HFF-Myc (cell line): ENCODE measurements at regions not wholly inside any gene's neighbourhood (a gene's known extent, or its start where the extent isn't known, plus 50 kb on each side); places are given as distances from the start of the nearest gene placed in this dataset.

ENCODE experiments used
- DNase-seq: peaks from one replicate; pipeline ENCODE4 v3.0.0-alpha.2; 2011; ENCODE audit warnings: low read depth; ENCODE audit errors: extremely low read depth
- H3K4me3 ChIP-seq: replicated peaks from 2 replicates; pipeline ENCODE4 v1.5.1; 2011; ENCODE audit warnings: low read depth, mild to moderate bottlenecking, control low read depth, low read length
- CTCF ChIP-seq: IDR thresholded peaks from 2 replicates; pipeline ENCODE4 v1.5.1; 2012; ENCODE audit warnings: mild to moderate bottlenecking, low read depth, low read length, control low read depth; ENCODE audit errors: missing control alignments

- TF ChIP-seq CTCF = no peak
These were observed 220.5 kb upstream of the TBX3 start for GRCh38 chr12:114904254-114905003.

GRCh38 chr12:114903083-114903691 is 219.2 kb upstream of the TBX3 start:
- DNase-seq = no peak
- peak overlapping the region; percentile 35 for H3K4me3 ChIP-seq

More at GRCh38 chr12:114904254-114905003, 220.5 kb upstream of the TBX3 start:
- DNase-seq = no peak
- no peak overlapping the region for H3K4me3 ChIP-seq

GRCh38 chr12:114902665-114903064 is 218.7 kb upstream of the TBX3 start:
- no peak for TF ChIP-seq CTCF
- no peak overlapping the region for H3K4me3 ChIP-seq
- DNase-seq = no peak

More at GRCh38 chr12:114903083-114903691, 219.2 kb upstream of the TBX3 start:
- no peak for TF ChIP-seq CTCF

GRCh38 chr12:114901316-114901715 is 217.3 kb upstream of the TBX3 start:
- no peak for TF ChIP-seq CTCF
- DNase-seq = no peak
- no peak overlapping the region for H3K4me3 ChIP-seq

GRCh38 chr12:114898159-114898558 is 214.2 kb upstream of the TBX3 start:
- no peak overlapping the region for H3K4me3 ChIP-seq
- DNase-seq = no peak
- no peak for TF ChIP-seq CTCF

- TF ChIP-seq CTCF = no peak
- DNase-seq = no peak
These were observed 211.9 kb upstream of the TBX3 start for GRCh38 chr12:114895827-114896226.

More at GRCh38 chr12:114895827-114896226, 211.9 kb upstream of the TBX3 start:
- no peak overlapping the region for H3K4me3 ChIP-seq
